ENCODE measurements at regions not wholly inside any gene's neighbourhood (a gene's known extent, or its start where the extent isn't known, plus 50 kb on each side); places are given as distances from the start of the nearest gene placed in this dataset.

- H3K36me3 ChIP-seq (ENCODE audit: control insufficient read depth in 2 of 2, insufficient read depth in 2 of 2, low read length in 2 of 2): no peaks in the 10 kb centered on the region
- H3K4me1 ChIP-seq (ENCODE audit: control insufficient read depth in 2 of 2, insufficient read depth in 2 of 2, low read length in 2 of 2): peaks cover 0 to 2% of the 10 kb centered on the region in 2 donors
- H3K27ac ChIP-seq (ENCODE audit: low read depth in 2 of 2, low read length in 2 of 2): no peak overlapping the region
- no peak overlapping the region for H3K9ac ChIP-seq (ENCODE audit: low read depth in 1 of 2, low read length in 2 of 2)
- H3K9me3 ChIP-seq (ENCODE audit: control insufficient read depth in 2 of 2, low read length in 2 of 2): no peaks in the 10 kb centered on the region
- no peaks in the 10 kb centered on the region for H3K27me3 ChIP-seq (ENCODE audit: control insufficient read depth in 2 of 2, insufficient read depth in 2 of 2, low read length in 2 of 2)
- H3K4me3 ChIP-seq (ENCODE audit: low read length in 2 of 2): no peak overlapping the region
Measured at GRCh38 chr15:69606921-69607500, 154.4 kb downstream of the RPLP1 start.

- H3K36me3 ChIP-seq (ENCODE audit: control insufficient read depth in 2 of 2, insufficient read depth in 2 of 2, low read length in 2 of 2): no peaks in the 10 kb centered on the region
- H3K4me1 ChIP-seq (ENCODE audit: control insufficient read depth in 2 of 2, insufficient read depth in 2 of 2, low read length in 2 of 2): peaks cover 0 to 2% of the 10 kb centered on the region in 2 donors
- no peak overlapping the region for H3K9ac ChIP-seq (ENCODE audit: low read depth in 1 of 2, low read length in 2 of 2)
- no peak overlapping the region for H3K4me3 ChIP-seq (ENCODE audit: low read length in 2 of 2)
- H3K27ac ChIP-seq (ENCODE audit: low read depth in 2 of 2, low read length in 2 of 2): no peak overlapping the region
- no peaks in the 10 kb centered on the region for H3K9me3 ChIP-seq (ENCODE audit: control insufficient read depth in 2 of 2, low read length in 2 of 2)
- no peaks in the 10 kb centered on the region for H3K27me3 ChIP-seq (ENCODE audit: control insufficient read depth in 2 of 2, insufficient read depth in 2 of 2, low read length in 2 of 2)
Measured at GRCh38 chr15:69608661-69609060, 156.0 kb downstream of the RPLP1 start.

GRCh38 chr15:69609176-69609575 is 156.6 kb downstream of the RPLP1 start:
- Histone ChIP-seq H3K9ac (ENCODE audit: low read depth in 1 of 2, low read length in 2 of 2) (no peak overlapping the region), H3K4me3 (ENCODE audit: low read length in 2 of 2) (no peak overlapping the region), H3K27me3 (ENCODE audit: control insufficient read depth in 2 of 2, insufficient read depth in 2 of 2, low read length in 2 of 2) (no peaks in the 10 kb centered on the region), H3K36me3 (ENCODE audit: control insufficient read depth in 2 of 2, insufficient read depth in 2 of 2, low read length in 2 of 2) (no peaks in the 10 kb centered on the region), H3K9me3 (ENCODE audit: control insufficient read depth in 2 of 2, low read length in 2 of 2) (no peaks in the 10 kb centered on the region), H3K27ac (ENCODE audit: low read depth in 2 of 2, low read length in 2 of 2) (no peak overlapping the region), H3K4me1 (ENCODE audit: control insufficient read depth in 2 of 2, insufficient read depth in 2 of 2, low read length in 2 of 2) (peaks cover 0 to 2% of the 10 kb centered on the region in 2 donors)

- Histone ChIP-seq H3K9ac (ENCODE audit: low read depth in 1 of 2, low read length in 2 of 2) (no peak overlapping the region), H3K27ac (ENCODE audit: low read depth in 2 of 2, low read length in 2 of 2) (no peak overlapping the region), H3K4me1 (ENCODE audit: control insufficient read depth in 2 of 2, insufficient read depth in 2 of 2, low read length in 2 of 2) (no peaks in the 10 kb centered on the region), H3K36me3 (ENCODE audit: control insufficient read depth in 2 of 2, insufficient read depth in 2 of 2, low read length in 2 of 2) (no peaks in the 10 kb centered on the region), H3K27me3 (ENCODE audit: control insufficient read depth in 2 of 2, insufficient read depth in 2 of 2, low read length in 2 of 2) (no peaks in the 10 kb centered on the region), H3K4me3 (ENCODE audit: low read length in 2 of 2) (no peak overlapping the region), H3K9me3 (ENCODE audit: control insufficient read depth in 2 of 2, low read length in 2 of 2) (no peaks in the 10 kb centered on the region)
Measured at GRCh38 chr15:69609776-69610175, 157.2 kb downstream of the RPLP1 start.

DNA sequence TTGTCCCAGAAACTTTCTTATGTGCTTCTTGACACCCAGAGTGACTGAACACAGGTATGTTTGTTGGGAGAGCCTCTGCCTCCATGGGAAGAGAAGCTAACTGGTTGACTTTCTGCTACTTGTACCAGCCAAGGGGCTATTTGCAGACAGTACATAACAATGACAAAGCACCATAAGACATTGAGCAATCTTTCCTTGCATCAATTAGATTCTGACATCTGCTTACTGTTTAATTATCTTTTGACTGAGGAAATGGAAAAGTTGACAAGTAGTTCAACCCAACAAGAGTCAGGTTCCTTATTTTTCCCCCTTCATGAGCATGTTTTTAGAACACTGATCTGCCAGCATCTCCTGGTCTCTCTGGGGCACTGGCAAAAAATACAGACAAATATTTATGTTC is 157.7 kb downstream of the RPLP1 start:
- Histone ChIP-seq H3K4me3 (ENCODE audit: low read length in 2 of 2) (no peak overlapping the region), H3K9me3 (ENCODE audit: control insufficient read depth in 2 of 2, low read length in 2 of 2) (no peaks in the 10 kb centered on the region), H3K9ac (ENCODE audit: low read depth in 1 of 2, low read length in 2 of 2) (no peak overlapping the region), H3K27ac (ENCODE audit: low read depth in 2 of 2, low read length in 2 of 2) (no peak overlapping the region), H3K36me3 (ENCODE audit: control insufficient read depth in 2 of 2, insufficient read depth in 2 of 2, low read length in 2 of 2) (no peaks in the 10 kb centered on the region), H3K27me3 (ENCODE audit: control insufficient read depth in 2 of 2, insufficient read depth in 2 of 2, low read length in 2 of 2) (no peaks in the 10 kb centered on the region), H3K4me1 (ENCODE audit: control insufficient read depth in 2 of 2, insufficient read depth in 2 of 2, low read length in 2 of 2) (no peaks in the 10 kb centered on the region)

DNA sequence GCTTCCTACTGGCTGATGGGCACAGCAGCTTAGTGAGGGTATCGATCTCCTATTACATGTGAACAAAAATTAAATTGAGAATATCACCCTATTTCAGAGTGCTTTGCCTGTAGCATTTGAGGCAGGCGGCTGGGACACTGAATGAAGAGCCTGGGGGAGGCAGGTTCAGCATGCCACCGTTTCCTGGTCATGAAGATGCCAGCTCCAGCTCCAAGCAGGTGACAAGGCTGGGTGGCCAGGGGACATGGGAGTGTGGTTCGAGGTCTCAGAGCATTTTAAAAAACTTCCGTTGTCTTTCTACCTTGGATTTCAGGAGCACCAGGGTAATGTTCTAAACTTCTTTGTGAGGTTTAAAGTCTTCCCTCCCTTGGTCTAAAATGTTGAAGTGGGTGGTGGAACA is 158.2 kb downstream of the RPLP1 start:
- Histone ChIP-seq H3K9me3 (ENCODE audit: control insufficient read depth in 2 of 2, low read length in 2 of 2) (no peaks in the 10 kb centered on the region), H3K27ac (ENCODE audit: low read depth in 2 of 2, low read length in 2 of 2) (no peak overlapping the region), H3K36me3 (ENCODE audit: control insufficient read depth in 2 of 2, insufficient read depth in 2 of 2, low read length in 2 of 2) (no peaks in the 10 kb centered on the region), H3K9ac (ENCODE audit: low read depth in 1 of 2, low read length in 2 of 2) (no peak overlapping the region), H3K4me3 (ENCODE audit: low read length in 2 of 2) (no peak overlapping the region), H3K27me3 (ENCODE audit: control insufficient read depth in 2 of 2, insufficient read depth in 2 of 2, low read length in 2 of 2) (no peaks in the 10 kb centered on the region), H3K4me1 (ENCODE audit: control insufficient read depth in 2 of 2, insufficient read depth in 2 of 2, low read length in 2 of 2) (no peaks in the 10 kb centered on the region)

GRCh38 chr15:69612112-69612511 is 159.5 kb downstream of the RPLP1 start:
- H3K4me3 ChIP-seq (ENCODE audit: low read length in 2 of 2): no peak overlapping the region
- H3K9me3 ChIP-seq (ENCODE audit: control insufficient read depth in 2 of 2, low read length in 2 of 2): no peaks in the 10 kb centered on the region
- no peaks in the 10 kb centered on the region for H3K27me3 ChIP-seq (ENCODE audit: control insufficient read depth in 2 of 2, insufficient read depth in 2 of 2, low read length in 2 of 2)

GRCh38 chr15:69613182-69613581 is 160.6 kb downstream of the RPLP1 start:
- H3K27me3 ChIP-seq (ENCODE audit: control insufficient read depth in 2 of 2, insufficient read depth in 2 of 2, low read length in 2 of 2): no peaks in the 10 kb centered on the region
- no peaks in the 10 kb centered on the region for H3K36me3 ChIP-seq (ENCODE audit: control insufficient read depth in 2 of 2, insufficient read depth in 2 of 2, low read length in 2 of 2)
- H3K9ac ChIP-seq (ENCODE audit: low read depth in 1 of 2, low read length in 2 of 2): no peak overlapping the region

More at GRCh38 chr15:69612112-69612511, 159.5 kb downstream of the RPLP1 start:
- H3K9ac ChIP-seq (ENCODE audit: low read depth in 1 of 2, low read length in 2 of 2): no peak overlapping the region
- no peak overlapping the region for H3K27ac ChIP-seq (ENCODE audit: low read depth in 2 of 2, low read length in 2 of 2)
- H3K4me1 ChIP-seq (ENCODE audit: control insufficient read depth in 2 of 2, insufficient read depth in 2 of 2, low read length in 2 of 2): no peaks in the 10 kb centered on the region
- H3K36me3 ChIP-seq (ENCODE audit: control insufficient read depth in 2 of 2, insufficient read depth in 2 of 2, low read length in 2 of 2): no peaks in the 10 kb centered on the region

DNA sequence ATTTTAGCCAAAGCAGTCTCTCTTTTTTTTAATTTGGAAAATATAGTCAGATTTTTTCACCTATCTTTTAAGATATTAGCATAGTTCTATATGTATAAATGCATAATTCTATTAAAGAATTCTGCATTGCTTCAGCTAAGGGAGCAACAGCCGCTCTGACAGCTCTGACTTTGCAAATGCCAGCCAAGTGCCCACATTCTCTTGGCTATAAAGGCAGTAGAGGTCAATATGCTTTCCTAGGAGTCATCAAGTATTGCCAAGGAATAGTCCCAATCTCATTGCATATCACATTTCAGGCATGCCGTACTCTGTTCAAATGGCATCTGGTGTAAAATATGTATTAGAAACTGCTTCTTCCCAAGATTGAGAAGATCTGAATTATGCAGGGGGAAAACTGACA is 161.4 kb downstream of the RPLP1 start:
- Histone ChIP-seq H3K36me3 (ENCODE audit: control insufficient read depth in 2 of 2, insufficient read depth in 2 of 2, low read length in 2 of 2) (no peaks in the 10 kb centered on the region), H3K4me3 (ENCODE audit: low read length in 2 of 2) (no peak overlapping the region), H3K4me1 (ENCODE audit: control insufficient read depth in 2 of 2, insufficient read depth in 2 of 2, low read length in 2 of 2) (no peaks in the 10 kb centered on the region), H3K27ac (ENCODE audit: low read depth in 2 of 2, low read length in 2 of 2) (no peak overlapping the region), H3K27me3 (ENCODE audit: control insufficient read depth in 2 of 2, insufficient read depth in 2 of 2, low read length in 2 of 2) (no peaks in the 10 kb centered on the region), H3K9me3 (ENCODE audit: control insufficient read depth in 2 of 2, low read length in 2 of 2) (no peaks in the 10 kb centered on the region), H3K9ac (ENCODE audit: low read depth in 1 of 2, low read length in 2 of 2) (no peak overlapping the region)

More at GRCh38 chr15:69613182-69613581, 160.6 kb downstream of the RPLP1 start:
- Histone ChIP-seq H3K4me3 (ENCODE audit: low read length in 2 of 2) (no peak overlapping the region), H3K4me1 (ENCODE audit: control insufficient read depth in 2 of 2, insufficient read depth in 2 of 2, low read length in 2 of 2) (no peaks in the 10 kb centered on the region), H3K27ac (ENCODE audit: low read depth in 2 of 2, low read length in 2 of 2) (no peak overlapping the region), H3K9me3 (ENCODE audit: control insufficient read depth in 2 of 2, low read length in 2 of 2) (no peaks in the 10 kb centered on the region)

GRCh38 chr15:69615736-69616135 is 163.1 kb downstream of the RPLP1 start:
- no peak overlapping the region for H3K27ac ChIP-seq (ENCODE audit: low read depth in 2 of 2, low read length in 2 of 2)
- no peaks in the 10 kb centered on the region for H3K36me3 ChIP-seq (ENCODE audit: control insufficient read depth in 2 of 2, insufficient read depth in 2 of 2, low read length in 2 of 2)
- no peak overlapping the region for H3K9ac ChIP-seq (ENCODE audit: low read depth in 1 of 2, low read length in 2 of 2)
- no peaks in the 10 kb centered on the region for H3K27me3 ChIP-seq (ENCODE audit: control insufficient read depth in 2 of 2, insufficient read depth in 2 of 2, low read length in 2 of 2)
- no peak overlapping the region for H3K4me3 ChIP-seq (ENCODE audit: low read length in 2 of 2)
- H3K4me1 ChIP-seq (ENCODE audit: control insufficient read depth in 2 of 2, insufficient read depth in 2 of 2, low read length in 2 of 2): no peaks in the 10 kb centered on the region
- H3K9me3 ChIP-seq (ENCODE audit: control insufficient read depth in 2 of 2, low read length in 2 of 2): no peaks in the 10 kb centered on the region

DNA sequence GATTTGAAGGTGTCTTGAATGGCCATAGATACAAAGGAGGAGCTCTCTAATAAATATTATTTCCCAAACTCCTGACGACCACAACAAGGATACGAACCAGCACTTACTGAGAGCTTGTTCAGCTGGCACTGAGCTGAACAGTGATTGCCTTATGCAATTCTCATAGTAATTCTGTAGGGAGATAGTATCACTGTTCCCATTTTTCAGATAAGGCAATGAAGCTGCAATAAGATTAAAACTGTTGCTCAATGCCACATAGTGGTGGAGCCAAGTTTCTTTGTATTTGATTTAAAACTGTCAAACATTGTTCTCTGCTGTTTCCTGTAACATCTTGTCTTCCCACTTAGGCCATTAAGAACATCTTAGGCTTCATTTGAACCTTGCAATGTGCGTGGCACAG is 163.9 kb downstream of the RPLP1 start:
- H3K36me3 ChIP-seq (ENCODE audit: control insufficient read depth in 2 of 2, insufficient read depth in 2 of 2, low read length in 2 of 2): no peaks in the 10 kb centered on the region
- no peak overlapping the region for H3K9ac ChIP-seq (ENCODE audit: low read depth in 1 of 2, low read length in 2 of 2)
- H3K9me3 ChIP-seq (ENCODE audit: control insufficient read depth in 2 of 2, low read length in 2 of 2): no peaks in the 10 kb centered on the region
- no peaks in the 10 kb centered on the region for H3K27me3 ChIP-seq (ENCODE audit: control insufficient read depth in 2 of 2, insufficient read depth in 2 of 2, low read length in 2 of 2)
- no peaks in the 10 kb centered on the region for H3K4me1 ChIP-seq (ENCODE audit: control insufficient read depth in 2 of 2, insufficient read depth in 2 of 2, low read length in 2 of 2)
- no peak overlapping the region for H3K4me3 ChIP-seq (ENCODE audit: low read length in 2 of 2)
- no peak overlapping the region for H3K27ac ChIP-seq (ENCODE audit: low read depth in 2 of 2, low read length in 2 of 2)

Data from mucosa of rectum (tissue), 2 donors.